Sigmoid colon (tissue), 3 donors: ENCODE measurements at regions not wholly inside any gene's neighbourhood (a gene's known extent, or its start where the extent isn't known, plus 50 kb on each side); places are given as distances from the start of the nearest gene placed in this dataset.

ENCODE experiments used
- CTCF ChIP-seq, 4 experiments: fragments of 450-650 bp in 3 of 4; fragments of 200-600 bp in 1 of 4; IDR thresholded peaks; one replicate each; pipeline ENCODE4 v1.5.1; 2016 to 2019; ENCODE audit warnings: antibody characterized with exemption in 4 of 4, mild to moderate bottlenecking in 3 of 4, moderate library complexity in 2 of 4
- POLR2A ChIP-seq, 2 donors: fragments of 450-650 bp; IDR thresholded peaks; one replicate each; pipeline ENCODE4 v1.6.1; 2016; ENCODE audit warnings: antibody characterized with exemption in 2 of 2, mild to moderate bottlenecking in 2 of 2, moderate library complexity in 2 of 2

GRCh38 chr9:135384226-135384625 lies 95.4 kb upstream of the PPP1R26 start:
- no peak for TF ChIP-seq CTCF (IDR thresholded peaks at IDR 0.05)
- no peak for TF ChIP-seq POLR2A (IDR thresholded peaks at IDR 0.05)
